GM19025 (cell line): ENCODE measurements at regions not wholly inside any gene's neighbourhood (a gene's known extent, or its start where the extent isn't known, plus 50 kb on each side); places are given as distances from the start of the nearest gene placed in this dataset.
"Not testable (repeated sequence)": the region's sequence is repeated elsewhere in the genome, so short reads cannot be mapped to it uniquely, and the experiment has no call there.

Experiments used
- ATAC-seq: cut with Tn5 transposase; IDR thresholded peaks from one replicate; pipeline ENCODE4 v1.9.1; 2021; ENCODE audit warnings: mild to moderate bottlenecking, low read depth, moderate library complexity; ENCODE audit not compliant: unreplicated experiment

GRCh38 chr2:142827170-142827569 lies 50.3 kb upstream of the KYNU start:
- ATAC-seq, result no peak

- ATAC-seq, result no peak
Observed at GRCh38 chr2:142825861-142826260, 51.6 kb upstream of the KYNU start.

- no peak for ATAC-seq
Observed at GRCh38 chr2:142824756-142825155, 52.7 kb upstream of the KYNU start.

GRCh38 chr2:142822190-142822589 lies 55.3 kb upstream of the KYNU start:
- ATAC-seq, result no peak

- ATAC-seq, result no peak
Observed at GRCh38 chr2:142819411-142819810, 58.1 kb upstream of the KYNU start.

- ATAC-seq, result no peak
Observed at GRCh38 chr2:142815375-142815774, 62.1 kb upstream of the KYNU start.

- no peak for ATAC-seq
Observed at GRCh38 chr2:142813830-142814829, 63.3 kb upstream of the KYNU start.

- not testable (repeated sequence) for ATAC-seq
Observed at GRCh38 chr2:142811644-142812043, 65.8 kb upstream of the KYNU start.

- ATAC-seq, result no peak
Observed at GRCh38 chr2:142805244-142805643, 72.2 kb upstream of the KYNU start.

GRCh38 chr2:142803158-142803557 lies 74.3 kb upstream of the KYNU start:
- ATAC-seq, result no peak

- ATAC-seq, result no peak
Observed at GRCh38 chr2:142796588-142796987, 80.9 kb upstream of the KYNU start.

- no peak for ATAC-seq
Observed at GRCh38 chr2:142796161-142796560, 81.3 kb upstream of the KYNU start.

GRCh38 chr2:142794850-142795249 lies 82.6 kb upstream of the KYNU start:
- no peak for ATAC-seq

- ATAC-seq, result not testable (repeated sequence)
Observed at GRCh38 chr2:142792328-142792727, 85.1 kb upstream of the KYNU start.

- no peak for ATAC-seq
Observed at GRCh38 chr2:142791335-142791734, 86.1 kb upstream of the KYNU start.

GRCh38 chr2:142786918-142787702 lies 90.4 kb upstream of the KYNU start:
- ATAC-seq, result no peak

- no peak for ATAC-seq
Observed at GRCh38 chr2:142782942-142783443, 94.5 kb upstream of the KYNU start.

GRCh38 chr2:142781146-142781545 lies 96.3 kb upstream of the KYNU start:
- no peak for ATAC-seq

- ATAC-seq, result no peak
Observed at GRCh38 chr2:142778289-142778688, 99.2 kb upstream of the KYNU start.

GRCh38 chr2:142777742-142778141 lies 99.7 kb upstream of the KYNU start:
- no peak for ATAC-seq

GRCh38 chr2:142769761-142770160 lies 107.7 kb upstream of the KYNU start:
- no peak for ATAC-seq
